GM12892 (cell line): ENCODE measurements at regions not wholly inside any gene's neighbourhood (a gene's known extent, or its start where the extent isn't known, plus 50 kb on each side); places are given as distances from the start of the nearest gene placed in this dataset.

Experiments used
- DNase-seq: peaks from one replicate; pipeline ENCODE4 v3.0.0; 2011; ENCODE audit not compliant: insufficient read length
- FAIRE-seq: peaks from 2 replicates; lab custom pipeline; 2011; peaks lifted over from hg19 to GRCh38; lab: Jason Lieb, UNC
- POLR2A ChIP-seq: IDR thresholded peaks from 2 replicates; pipeline ENCODE4 v1.6.1; 2011; ENCODE audit warnings: low read depth, low read length, control low read depth
- POLR2AphosphoS5 ChIP-seq: IDR thresholded peaks from 2 replicates; pipeline ENCODE4 v1.6.1; 2011; ENCODE audit warnings: low read depth, low read length, control low read depth
- TAF1 ChIP-seq: IDR thresholded peaks from 2 replicates; pipeline ENCODE4 v1.6.1; 2011; ENCODE audit warnings: low read depth, mild to moderate bottlenecking, control low read depth, low read length, borderline replicate concordance

GRCh38 chr5:2696156-2696807 lies 55.2 kb downstream of the IRX2 start:
- FAIRE-seq (no peak), DNase-seq (no peak)
- TF ChIP-seq POLR2A (no peak), POLR2AphosphoS5 (no peak), TAF1 (no peak)

GRCh38 chr5:2695200-2695891 lies 56.1 kb downstream of the IRX2 start:
- no peak for TF ChIP-seq POLR2AphosphoS5
- no peak for TF ChIP-seq POLR2A
- TF ChIP-seq TAF1 = no peak
- no peak for DNase-seq
- FAIRE-seq = no peak

GRCh38 chr5:2691530-2691929 lies 59.9 kb downstream of the IRX2 start:
- FAIRE-seq (no peak), DNase-seq (no peak)
- TF ChIP-seq POLR2AphosphoS5 = no peak

GRCh38 chr5:2690293-2690692 lies 61.2 kb downstream of the IRX2 start:
- DNase-seq = no peak
- no peak for FAIRE-seq
- TF ChIP-seq POLR2A = no peak
- TF ChIP-seq TAF1 = no peak
- TF ChIP-seq POLR2AphosphoS5 = no peak

GRCh38 chr5:2688586-2688985 lies 62.9 kb downstream of the IRX2 start:
- no peak for TF ChIP-seq POLR2A
- TF ChIP-seq POLR2AphosphoS5 = no peak
- no peak for TF ChIP-seq TAF1
- FAIRE-seq (no peak), DNase-seq (no peak)

GRCh38 chr5:2687746-2688145 lies 63.7 kb downstream of the IRX2 start:
- FAIRE-seq = no peak
- TF ChIP-seq POLR2A (no peak), TAF1 (no peak), POLR2AphosphoS5 (no peak)
- DNase-seq = no peak

- no peak for TF ChIP-seq POLR2A
- no peak for TF ChIP-seq TAF1
- no peak for TF ChIP-seq POLR2AphosphoS5
- DNase-seq (no peak), FAIRE-seq (no peak)
These were observed 65.0 kb downstream of the IRX2 start for GRCh38 chr5:2686321-2687124.

GRCh38 chr5:2685651-2686272 lies 65.7 kb downstream of the IRX2 start:
- TF ChIP-seq POLR2A (no peak), POLR2AphosphoS5 (no peak), TAF1 (no peak)
- FAIRE-seq = no peak
- DNase-seq = no peak

- no peak for TF ChIP-seq TAF1
- no peak for TF ChIP-seq POLR2AphosphoS5
- TF ChIP-seq POLR2A = no peak
- no peak for FAIRE-seq
- DNase-seq = no peak
These were observed 66.9 kb downstream of the IRX2 start for GRCh38 chr5:2684606-2685005.

GRCh38 chr5:2683720-2684119 lies 67.8 kb downstream of the IRX2 start:
- FAIRE-seq (no peak), DNase-seq (no peak)
- no peak for TF ChIP-seq POLR2AphosphoS5
- no peak for TF ChIP-seq POLR2A
- no peak for TF ChIP-seq TAF1

GRCh38 chr5:2681476-2681875 lies 70.0 kb downstream of the IRX2 start:
- DNase-seq = no peak
- no peak for FAIRE-seq
- no peak for TF ChIP-seq POLR2A
- no peak for TF ChIP-seq TAF1
- no peak for TF ChIP-seq POLR2AphosphoS5

- DNase-seq (no peak), FAIRE-seq (no peak)
- no peak for TF ChIP-seq TAF1
- no peak for TF ChIP-seq POLR2AphosphoS5
- TF ChIP-seq POLR2A = no peak
These were observed 70.5 kb downstream of the IRX2 start for GRCh38 chr5:2680979-2681378.
